AG04450 (cell line): ENCODE measurements at regions not wholly inside any gene's neighbourhood (a gene's known extent, or its start where the extent isn't known, plus 50 kb on each side); places are given as distances from the start of the nearest gene placed in this dataset.

Source experiments
- CTCF ChIA-PET: fragments of 300-600, 350-600 bp; formaldehyde crosslinking; extraction: SDS; loops from one replicate; lab custom pipeline; 2022; ENCODE audit warnings: antibody characterized with exemption, inconsistent platforms; lab: Charles Lee
- POLR2A ChIA-PET: fragments of 350-600 bp; formaldehyde crosslinking; extraction: SDS; loops from one replicate; lab custom pipeline; 2021; ENCODE audit warnings: antibody characterized with exemption, inconsistent platforms; lab: Yijun Ruan, JAX
- DNase-seq: peaks from one replicate; pipeline ENCODE4 v3.0.0-alpha.2; 2011; ENCODE audit warnings: low read depth, low spot score
- H3K27ac ChIP-seq: one replicate; pipeline ENCODE4 v1.5.1; 2012; ENCODE audit warnings: low read depth, low read length, control low read depth
- H3K27me3 ChIP-seq: one replicate; pipeline ENCODE4 v1.6.0; 2012; ENCODE audit warnings: low read length; ENCODE audit not compliant: control insufficient read depth, insufficient read depth
- H3K4me3 ChIP-seq: 2 replicates; pipeline ENCODE4 v1.5.1; 2011; ENCODE audit warnings: mild to moderate bottlenecking, low read depth, low read length, control low read depth
- H3K9me3 ChIP-seq: 2 replicates; pipeline ENCODE4 v1.5.1; 2012; ENCODE audit warnings: low read length; ENCODE audit not compliant: control insufficient read depth, insufficient read depth
- TF ChIP-seq, protein P1 (sequence below): IDR thresholded peaks from 2 replicates; pipeline ENCODE4 v1.5.1; 2011; ENCODE audit warnings: low read depth, low read length, control low read depth, inconsistent platforms

DNA sequence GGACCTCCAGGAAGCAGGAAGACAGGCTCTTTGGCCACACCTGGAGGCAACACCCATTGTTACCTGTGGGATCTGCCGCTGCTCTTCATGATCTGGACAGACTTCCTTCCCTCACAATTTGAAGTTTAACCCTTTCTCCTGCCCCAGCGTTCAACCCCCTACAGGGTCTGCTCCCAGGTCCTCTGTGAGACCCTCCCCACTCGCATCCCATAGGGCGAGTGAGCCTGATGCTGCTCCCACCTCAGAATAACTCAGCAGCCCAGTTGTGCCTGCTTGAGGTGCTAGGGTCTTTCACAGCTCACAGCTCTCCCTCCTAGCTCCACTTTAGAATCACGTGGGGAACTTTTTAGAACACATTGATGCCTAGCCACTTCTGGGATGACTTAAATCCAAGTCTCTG lies 61.8 kb upstream of the C10orf90 start:
- TF ChIP-seq, protein P1, sequence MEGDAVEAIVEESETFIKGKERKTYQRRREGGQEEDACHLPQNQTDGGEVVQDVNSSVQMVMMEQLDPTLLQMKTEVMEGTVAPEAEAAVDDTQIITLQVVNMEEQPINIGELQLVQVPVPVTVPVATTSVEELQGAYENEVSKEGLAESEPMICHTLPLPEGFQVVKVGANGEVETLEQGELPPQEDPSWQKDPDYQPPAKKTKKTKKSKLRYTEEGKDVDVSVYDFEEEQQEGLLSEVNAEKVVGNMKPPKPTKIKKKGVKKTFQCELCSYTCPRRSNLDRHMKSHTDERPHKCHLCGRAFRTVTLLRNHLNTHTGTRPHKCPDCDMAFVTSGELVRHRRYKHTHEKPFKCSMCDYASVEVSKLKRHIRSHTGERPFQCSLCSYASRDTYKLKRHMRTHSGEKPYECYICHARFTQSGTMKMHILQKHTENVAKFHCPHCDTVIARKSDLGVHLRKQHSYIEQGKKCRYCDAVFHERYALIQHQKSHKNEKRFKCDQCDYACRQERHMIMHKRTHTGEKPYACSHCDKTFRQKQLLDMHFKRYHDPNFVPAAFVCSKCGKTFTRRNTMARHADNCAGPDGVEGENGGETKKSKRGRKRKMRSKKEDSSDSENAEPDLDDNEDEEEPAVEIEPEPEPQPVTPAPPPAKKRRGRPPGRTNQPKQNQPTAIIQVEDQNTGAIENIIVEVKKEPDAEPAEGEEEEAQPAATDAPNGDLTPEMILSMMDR = no peak
- H3K27me3 ChIP-seq = peaks cover 5% of the 10 kb centered on the region
- H3K27ac ChIP-seq = no peak overlapping the region
- no peak overlapping the region for H3K4me3 ChIP-seq
- no peaks in the 10 kb centered on the region for H3K9me3 ChIP-seq
- CTCF ChIA-PET = no interaction called here
- POLR2A ChIA-PET = no interaction called here
- DNase-seq = no peak

DNA sequence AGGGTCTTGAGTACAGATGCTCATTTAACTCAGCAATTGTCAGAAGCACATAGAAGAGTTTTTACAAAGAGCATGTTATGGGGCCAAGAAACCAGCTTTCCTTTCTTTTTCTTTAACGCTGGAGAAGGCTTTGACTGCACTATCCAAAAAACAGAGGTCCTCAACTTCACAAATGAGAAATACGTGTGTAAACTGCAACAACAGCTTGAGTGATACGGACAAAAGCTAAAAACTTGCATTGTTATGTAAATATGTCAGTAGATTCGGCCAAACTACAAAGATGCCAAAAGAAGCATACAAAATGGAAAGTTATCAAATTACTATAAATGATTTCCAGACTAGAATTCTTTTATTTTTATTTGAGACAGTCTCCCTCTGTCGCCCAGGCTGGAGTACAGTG lies 62.4 kb upstream of the C10orf90 start:
- Histone ChIP-seq H3K27me3 (peaks cover 5% of the 10 kb centered on the region), H3K27ac (no peak overlapping the region), H3K4me3 (no peak overlapping the region), H3K9me3 (no peaks in the 10 kb centered on the region)
- CTCF ChIA-PET = no interaction called here
- POLR2A ChIA-PET = no interaction called here
- DNase-seq = no peak
- TF ChIP-seq, protein P1 = no peak

DNA sequence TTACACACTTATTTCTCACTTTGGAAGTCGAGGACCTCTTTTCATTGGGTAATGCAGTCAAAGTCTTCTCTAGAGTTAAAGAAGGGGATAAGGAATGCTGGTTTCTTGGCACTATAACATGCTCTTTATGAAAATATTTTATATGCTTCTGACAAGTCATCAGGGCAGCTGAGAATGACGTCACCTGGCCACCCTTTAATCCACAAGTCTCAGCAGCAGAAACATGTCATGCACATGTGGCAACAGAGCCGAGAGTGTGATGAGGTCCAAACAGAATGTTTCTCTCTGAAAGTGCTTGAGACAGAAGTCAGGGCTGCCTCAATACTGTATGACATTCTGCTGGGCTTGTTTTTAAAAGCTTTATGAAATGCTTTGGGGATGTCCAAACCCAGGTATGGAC lies 63.5 kb upstream of the C10orf90 start:
- Histone ChIP-seq H3K9me3 (no peaks in the 10 kb centered on the region), H3K27ac (no peak overlapping the region), H3K4me3 (no peak overlapping the region), H3K27me3 (peaks cover 6% of the 10 kb centered on the region)
- DNase-seq = no peak
- TF ChIP-seq, protein P1 = no peak
- POLR2A ChIA-PET = no interaction called here
- CTCF ChIA-PET = no interaction called here

DNA sequence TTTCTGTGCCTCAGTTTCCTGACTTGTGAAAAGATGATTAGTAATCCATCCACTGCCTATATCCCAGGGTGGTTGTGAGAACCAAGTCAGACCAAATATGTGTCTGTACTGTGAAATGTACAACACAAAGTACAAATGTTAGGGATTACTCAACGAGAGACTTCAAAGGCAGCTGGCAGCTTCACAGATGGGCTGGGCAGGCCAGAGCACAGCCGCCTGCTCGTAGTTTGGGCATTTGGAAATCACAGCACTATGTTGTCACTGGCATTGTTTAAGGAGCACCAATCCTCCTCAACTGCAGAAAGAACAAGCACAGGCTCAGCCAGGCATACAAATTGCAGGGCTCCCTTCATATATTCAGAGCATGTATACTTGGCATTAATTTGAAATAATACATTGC lies 64.5 kb upstream of the C10orf90 start:
- CTCF ChIA-PET = no interaction called here
- TF ChIP-seq, protein P1 = no peak
- H3K27ac ChIP-seq = no peak overlapping the region
- peaks cover 9% of the 10 kb centered on the region for H3K27me3 ChIP-seq
- POLR2A ChIA-PET = no interaction called here
- H3K9me3 ChIP-seq = no peaks in the 10 kb centered on the region
- no peak overlapping the region for H3K4me3 ChIP-seq
- no peak for DNase-seq

DNA sequence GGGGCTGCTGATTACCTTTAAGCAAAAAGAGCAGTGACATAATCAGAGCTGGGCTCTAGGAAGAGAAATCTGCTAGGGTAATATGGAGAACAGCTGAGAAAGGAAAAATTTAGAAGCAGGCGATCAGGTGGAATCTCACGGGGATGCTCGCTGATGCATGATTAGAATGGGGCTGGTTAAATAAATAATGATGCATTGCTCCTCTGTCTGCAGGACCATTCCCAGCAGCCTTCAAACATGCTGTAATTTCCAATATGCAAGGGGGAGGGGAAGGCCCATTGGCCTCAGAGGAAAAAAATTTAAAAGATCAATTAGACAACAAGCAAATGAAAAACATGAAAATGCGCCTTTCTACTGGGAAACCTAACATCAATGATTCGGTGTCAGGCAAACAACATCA lies 65.6 kb upstream of the C10orf90 start:
- POLR2A ChIA-PET = no interaction called here

More for the DNA sequence above, 65.6 kb upstream of the C10orf90 start:
- no peak overlapping the region for H3K4me3 ChIP-seq
- peaks cover 9% of the 10 kb centered on the region for H3K27me3 ChIP-seq
- no peak for DNase-seq
- CTCF ChIA-PET = interaction anchor here (1.3 kb wide), 1 partner anchor 1117 kb away, joined by 4 read pairs; no protein-coding TSS in a partner anchor
- H3K9me3 ChIP-seq = no peaks in the 10 kb centered on the region
- TF ChIP-seq, protein P1 = no peak
- no peak overlapping the region for H3K27ac ChIP-seq
